Mononuclear cell (primary cell): ENCODE measurements at regions not wholly inside any gene's neighbourhood (a gene's known extent, or its start where the extent isn't known, plus 50 kb on each side); places are given as distances from the start of the nearest gene placed in this dataset.
"Not testable (repeated sequence)": the region's sequence is repeated elsewhere in the genome, so short reads cannot be mapped to it uniquely, and the experiment has no call there.

Source experiments
- H3K27me3 ChIP-seq: 2 replicates; pipeline ENCODE4 v1.6.0; 2011; ENCODE audit warnings: low read length, control low read depth; ENCODE audit not compliant: insufficient read depth
- H3K4me1 ChIP-seq: 2 replicates; pipeline ENCODE4 v1.5.1; 2011; ENCODE audit warnings: mild to moderate bottlenecking, low read length, control low read depth; ENCODE audit not compliant: insufficient read depth
- H3K4me3 ChIP-seq: 2 replicates; pipeline ENCODE4 v1.5.1; 2011; ENCODE audit warnings: mild to moderate bottlenecking, low read length, moderate library complexity
- H3K9me3 ChIP-seq: 2 replicates; pipeline ENCODE4 v1.5.1; 2011; ENCODE audit warnings: low read depth, mild to moderate bottlenecking, control low read depth, low read length

- Histone ChIP-seq H3K27me3 (no peaks in the 10 kb centered on the region), H3K4me1 (no peaks in the 10 kb centered on the region), H3K4me3 (no peak overlapping the region)
Observed at GRCh38 chr12:11508699-11509098, 113.3 kb upstream of the PRB2 start.

GRCh38 chr12:11509326-11509725 lies 114.0 kb upstream of the PRB2 start:
- H3K27me3 ChIP-seq, result no peaks in the 10 kb centered on the region
- no peak overlapping the region for H3K4me3 ChIP-seq
- H3K4me1 ChIP-seq, result no peaks in the 10 kb centered on the region
- no peaks in the 10 kb centered on the region for H3K9me3 ChIP-seq

More at GRCh38 chr12:11508699-11509098, 113.3 kb upstream of the PRB2 start:
- no peaks in the 10 kb centered on the region for H3K9me3 ChIP-seq

GRCh38 chr12:11510671-11511070 lies 115.3 kb upstream of the PRB2 start:
- Histone ChIP-seq H3K4me1 (no peaks in the 10 kb centered on the region), H3K27me3 (no peaks in the 10 kb centered on the region), H3K9me3 (no peaks in the 10 kb centered on the region), H3K4me3 (no peak overlapping the region)

- no peaks in the 10 kb centered on the region for H3K9me3 ChIP-seq
- H3K4me3 ChIP-seq, result no peak overlapping the region
- no peaks in the 10 kb centered on the region for H3K4me1 ChIP-seq
- H3K27me3 ChIP-seq, result no peaks in the 10 kb centered on the region
Observed at GRCh38 chr12:11513288-11513687, 117.9 kb upstream of the PRB2 start.

GRCh38 chr12:11517080-11517479 lies 121.7 kb upstream of the PRB2 start:
- H3K27me3 ChIP-seq, result no peaks in the 10 kb centered on the region
- H3K9me3 ChIP-seq, result no peaks in the 10 kb centered on the region
- H3K4me1 ChIP-seq, result no peaks in the 10 kb centered on the region
- H3K4me3 ChIP-seq, result no peak overlapping the region

- no peaks in the 10 kb centered on the region for H3K27me3 ChIP-seq
- H3K4me3 ChIP-seq, result no peak overlapping the region
- no peaks in the 10 kb centered on the region for H3K4me1 ChIP-seq
- no peaks in the 10 kb centered on the region for H3K9me3 ChIP-seq
Observed at GRCh38 chr12:11524446-11524845, 125.0 kb upstream of the ETV6 start.

- no peaks in the 10 kb centered on the region for H3K9me3 ChIP-seq
- no peaks in the 10 kb centered on the region for H3K27me3 ChIP-seq
- no peak overlapping the region for H3K4me3 ChIP-seq
- H3K4me1 ChIP-seq, result no peaks in the 10 kb centered on the region
Observed at GRCh38 chr12:11534064-11534463, 115.4 kb upstream of the ETV6 start.

GRCh38 chr12:11535127-11535526 lies 114.3 kb upstream of the ETV6 start:
- H3K4me1 ChIP-seq, result no peaks in the 10 kb centered on the region
- H3K4me3 ChIP-seq, result no peak overlapping the region
- H3K27me3 ChIP-seq, result no peaks in the 10 kb centered on the region
- no peaks in the 10 kb centered on the region for H3K9me3 ChIP-seq

GRCh38 chr12:11539156-11539555 lies 110.3 kb upstream of the ETV6 start:
- H3K4me1 ChIP-seq, result no peaks in the 10 kb centered on the region
- H3K4me3 ChIP-seq, result no peak overlapping the region
- H3K27me3 ChIP-seq, result no peaks in the 10 kb centered on the region
- H3K9me3 ChIP-seq, result no peaks in the 10 kb centered on the region

- Histone ChIP-seq H3K4me1 (peaks cover 6% of the 10 kb centered on the region), H3K4me3 (no peak overlapping the region), H3K9me3 (no peaks in the 10 kb centered on the region), H3K27me3 (no peaks in the 10 kb centered on the region)
Observed at GRCh38 chr12:11540156-11540555, 109.3 kb upstream of the ETV6 start.

- H3K4me3 ChIP-seq, result no peak overlapping the region
- no peaks in the 10 kb centered on the region for H3K9me3 ChIP-seq
- H3K4me1 ChIP-seq, result peaks cover 12% of the 10 kb centered on the region
- no peaks in the 10 kb centered on the region for H3K27me3 ChIP-seq
Observed at GRCh38 chr12:11540615-11541310, 108.7 kb upstream of the ETV6 start.

GRCh38 chr12:11542599-11542998 lies 106.9 kb upstream of the ETV6 start:
- Histone ChIP-seq H3K27me3 (no peaks in the 10 kb centered on the region), H3K4me1 (peaks cover 24% of the 10 kb centered on the region), H3K4me3 (no peak overlapping the region), H3K9me3 (no peaks in the 10 kb centered on the region)

- Histone ChIP-seq H3K4me3 (no peak overlapping the region), H3K4me1 (peaks cover 24% of the 10 kb centered on the region), H3K27me3 (no peaks in the 10 kb centered on the region), H3K9me3 (no peaks in the 10 kb centered on the region)
Observed at GRCh38 chr12:11543457-11544158, 105.9 kb upstream of the ETV6 start.

GRCh38 chr12:11545484-11546330 lies 103.8 kb upstream of the ETV6 start:
- Histone ChIP-seq H3K9me3 (no peaks in the 10 kb centered on the region), H3K27me3 (no peaks in the 10 kb centered on the region), H3K4me1 (peaks cover 24% of the 10 kb centered on the region), H3K4me3 (no peak overlapping the region)

- Histone ChIP-seq H3K4me3 (peak overlapping the region; percentile 29), H3K4me1 (peaks cover 24% of the 10 kb centered on the region)
- H3K9me3 ChIP-seq, H3K27me3 ChIP-seq: not testable (repeated sequence)
Observed at GRCh38 chr12:11546582-11547270, 102.7 kb upstream of the ETV6 start.
